MM.1S (cell line): ENCODE measurements at regions not wholly inside any gene's neighbourhood (a gene's known extent, or its start where the extent isn't known, plus 50 kb on each side); places are given as distances from the start of the nearest gene placed in this dataset.

Source experiments
- EZH2 ChIP-seq: fragments of 300-600 bp; sonication (generic); optimal IDR thresholded peaks from 2 replicates; pipeline ENCODE3; 2017; ENCODE audit warnings: low read depth, mild to moderate bottlenecking, antibody characterized with exemption, low read length, mixed read lengths
- EZH2phosphoT487 ChIP-seq: fragments of 300-600 bp; sonication (generic); IDR thresholded peaks from 2 replicates; pipeline ENCODE4 v1.6.1; 2018; ENCODE audit warnings: antibody characterized with exemption, low read length
- TF ChIP-seq, protein P1 (sequence below): fragments of 300-600 bp; sonication (generic); IDR thresholded peaks from 2 replicates; pipeline ENCODE4 v1.5.1; 2016; ENCODE audit warnings: antibody characterized with exemption, low read length, mixed read lengths

DNA sequence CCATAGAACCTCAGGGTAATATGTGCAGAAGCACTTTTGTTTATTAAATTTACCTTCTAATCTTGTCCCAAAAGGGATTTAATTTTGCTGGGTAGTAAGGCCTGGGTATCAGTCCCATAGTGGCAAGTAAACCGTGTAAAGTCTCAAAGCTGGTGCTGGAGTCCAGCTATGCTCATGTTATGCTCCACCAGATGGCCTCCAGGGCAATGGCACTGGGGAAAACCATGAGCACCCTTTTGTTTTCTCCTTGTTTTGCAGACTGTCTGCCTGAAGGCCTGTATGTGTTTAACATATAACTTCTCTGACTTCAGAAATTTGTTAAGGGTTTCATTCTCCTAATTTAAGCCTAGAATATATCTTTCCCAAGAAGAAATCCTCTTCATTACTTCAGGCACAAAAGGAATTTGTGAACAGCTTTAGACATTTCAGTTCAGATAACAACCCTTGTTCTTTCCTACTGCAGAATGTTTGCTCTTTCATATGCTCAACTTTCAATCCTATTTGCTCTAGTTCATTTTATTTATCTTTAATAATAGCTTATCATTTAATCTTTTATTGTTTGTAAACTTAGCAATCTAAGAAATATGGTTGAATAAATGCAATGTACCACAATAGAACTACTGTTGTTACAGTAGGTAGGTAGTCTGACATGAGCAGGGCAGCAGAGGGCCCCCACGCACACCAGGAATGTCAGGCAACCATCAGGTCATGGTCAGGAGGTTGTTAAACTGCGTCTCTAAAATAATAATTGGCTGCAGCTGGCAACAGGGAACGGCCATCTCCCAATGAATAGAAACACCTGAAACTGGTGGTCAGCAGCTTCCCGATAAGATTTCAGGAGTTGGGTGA is 162.8 kb downstream of the TENT5A start:
- TF ChIP-seq, protein P1, sequence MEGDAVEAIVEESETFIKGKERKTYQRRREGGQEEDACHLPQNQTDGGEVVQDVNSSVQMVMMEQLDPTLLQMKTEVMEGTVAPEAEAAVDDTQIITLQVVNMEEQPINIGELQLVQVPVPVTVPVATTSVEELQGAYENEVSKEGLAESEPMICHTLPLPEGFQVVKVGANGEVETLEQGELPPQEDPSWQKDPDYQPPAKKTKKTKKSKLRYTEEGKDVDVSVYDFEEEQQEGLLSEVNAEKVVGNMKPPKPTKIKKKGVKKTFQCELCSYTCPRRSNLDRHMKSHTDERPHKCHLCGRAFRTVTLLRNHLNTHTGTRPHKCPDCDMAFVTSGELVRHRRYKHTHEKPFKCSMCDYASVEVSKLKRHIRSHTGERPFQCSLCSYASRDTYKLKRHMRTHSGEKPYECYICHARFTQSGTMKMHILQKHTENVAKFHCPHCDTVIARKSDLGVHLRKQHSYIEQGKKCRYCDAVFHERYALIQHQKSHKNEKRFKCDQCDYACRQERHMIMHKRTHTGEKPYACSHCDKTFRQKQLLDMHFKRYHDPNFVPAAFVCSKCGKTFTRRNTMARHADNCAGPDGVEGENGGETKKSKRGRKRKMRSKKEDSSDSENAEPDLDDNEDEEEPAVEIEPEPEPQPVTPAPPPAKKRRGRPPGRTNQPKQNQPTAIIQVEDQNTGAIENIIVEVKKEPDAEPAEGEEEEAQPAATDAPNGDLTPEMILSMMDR, result no peak
- no peak for TF ChIP-seq EZH2phosphoT487
- TF ChIP-seq EZH2, result no peak
